H9 (cell line): ENCODE measurements at regions not wholly inside any gene's neighbourhood (a gene's known extent, or its start where the extent isn't known, plus 50 kb on each side); places are given as distances from the start of the nearest gene placed in this dataset.

ENCODE experiments used
- DNase-seq: peaks from one replicate; pipeline ENCODE4 v3.0.0-alpha.2; 2017
- H2AFZ ChIP-seq: one replicate; pipeline ENCODE4 v1.6.1; 2013; ENCODE audit warnings: mild to moderate bottlenecking, low read length, control low read depth, moderate library complexity
- H2AK5ac ChIP-seq: 2 replicates; pipeline ENCODE4 v1.6.1; 2013; ENCODE audit warnings: low read length, control low read depth, mixed read lengths; ENCODE audit not compliant: insufficient read length
- H2BK120ac ChIP-seq: one replicate; pipeline ENCODE4 v1.6.1; 2013; ENCODE audit warnings: low read depth, mild to moderate bottlenecking, low read length, control low read depth, inconsistent platforms; ENCODE audit not compliant: poor library complexity, severe bottlenecking
- H2BK12ac ChIP-seq: 2 replicates; pipeline ENCODE4 v1.6.1; 2013; ENCODE audit warnings: low read length, control low read depth, mixed read lengths, low read depth; ENCODE audit not compliant: insufficient read length
- H2BK15ac ChIP-seq: 2 replicates; pipeline ENCODE4 v1.6.1; 2013; ENCODE audit warnings: low read depth, low read length, control low read depth
- H2BK20ac ChIP-seq: one replicate; pipeline ENCODE4 v1.6.1; 2013; ENCODE audit warnings: low read depth, mild to moderate bottlenecking, low read length, control low read depth, inconsistent platforms; ENCODE audit not compliant: poor library complexity, severe bottlenecking
- H2BK5ac ChIP-seq: 2 replicates; pipeline ENCODE4 v1.6.1; 2013; ENCODE audit warnings: low read length, control low read depth, mixed read lengths; ENCODE audit not compliant: insufficient read length
- H3K14ac ChIP-seq: 2 replicates; pipeline ENCODE4 v1.6.1; 2013; ENCODE audit warnings: low read length, control low read depth; ENCODE audit not compliant: insufficient read depth
- H3K18ac ChIP-seq: 2 replicates; pipeline ENCODE4 v1.6.1; 2013; ENCODE audit warnings: low read depth, mild to moderate bottlenecking, mixed read lengths, low read length, control low read depth; ENCODE audit not compliant: insufficient read length
- H3K23ac ChIP-seq: 2 replicates; pipeline ENCODE4 v1.6.1; 2013; ENCODE audit warnings: low read length, control low read depth, mixed read lengths, low read depth; ENCODE audit not compliant: insufficient read length
- H3K23me2 ChIP-seq: 2 replicates; pipeline ENCODE4 v1.6.1; 2013; ENCODE audit warnings: low read depth, mild to moderate bottlenecking, mixed read lengths, low read length, control low read depth; ENCODE audit not compliant: insufficient read length, poor library complexity, severe bottlenecking
- H3K27ac ChIP-seq: 2 replicates; pipeline ENCODE4 v1.5.1; 2013; ENCODE audit warnings: low read length, control low read depth, mixed read lengths, low read depth; ENCODE audit not compliant: insufficient read length
- H3K27me3 ChIP-seq: 2 replicates; pipeline ENCODE4 v1.6.1; 2013; ENCODE audit warnings: low read length, control low read depth, inconsistent platforms; ENCODE audit not compliant: insufficient read depth
- H3K4ac ChIP-seq: 2 replicates; pipeline ENCODE4 v1.6.1; 2013; ENCODE audit warnings: low read depth, mild to moderate bottlenecking, control low read depth, inconsistent platforms, low read length, moderate library complexity
- H3K4me1 ChIP-seq: 2 replicates; pipeline ENCODE4 v1.6.1; 2013; ENCODE audit warnings: low read length, control low read depth, inconsistent platforms; ENCODE audit not compliant: insufficient read depth
- H3K4me2 ChIP-seq: 2 replicates; pipeline ENCODE4 v1.6.1; 2013; ENCODE audit warnings: low read length, control low read depth, mixed read lengths; ENCODE audit not compliant: insufficient read length, insufficient read depth
- H3K56ac ChIP-seq: 2 replicates; pipeline ENCODE4 v1.6.1; 2013; ENCODE audit warnings: low read depth, mild to moderate bottlenecking, mixed read lengths, low read length, control low read depth; ENCODE audit not compliant: insufficient read length
- H3K79me1 ChIP-seq: 2 replicates; pipeline ENCODE4 v1.6.1; 2013; ENCODE audit warnings: low read depth, mild to moderate bottlenecking, moderate library complexity, low read length, control low read depth, inconsistent platforms; ENCODE audit not compliant: insufficient read depth, poor library complexity, severe bottlenecking
- H3K79me2 ChIP-seq: 2 replicates; pipeline ENCODE4 v1.6.1; 2013; ENCODE audit warnings: low read length, control low read depth, inconsistent platforms; ENCODE audit not compliant: insufficient read depth
- H3K9ac ChIP-seq: 2 replicates; pipeline ENCODE4 v1.6.1; 2013; ENCODE audit warnings: low read length, control low read depth, mixed read lengths; ENCODE audit not compliant: insufficient read length; ENCODE audit errors: extremely low read depth
- H3K9me3 ChIP-seq: one replicate; pipeline ENCODE4 v1.6.1; 2013; ENCODE audit warnings: low read depth, low read length, inconsistent platforms; ENCODE audit not compliant: control insufficient read depth
- H3T11ph ChIP-seq: one replicate; pipeline ENCODE4 v1.6.1; 2013; ENCODE audit warnings: mild to moderate bottlenecking, low read length, control low read depth, inconsistent platforms
- H4K20me1 ChIP-seq: one replicate; pipeline ENCODE4 v1.6.1; 2013; ENCODE audit not compliant: control insufficient read depth, insufficient read length, insufficient read depth
- H4K5ac ChIP-seq: 2 replicates; pipeline ENCODE4 v1.6.1; 2013; ENCODE audit warnings: low read depth, mild to moderate bottlenecking, mixed read lengths, low read length, control low read depth; ENCODE audit not compliant: insufficient read length
- H4K8ac ChIP-seq: replicated peaks from 2 replicates; pipeline ENCODE4 v1.6.1; 2013; ENCODE audit warnings: low read length, control low read depth, mixed read lengths, low read depth; ENCODE audit not compliant: insufficient read length
- H4K91ac ChIP-seq: 2 replicates; pipeline ENCODE4 v1.6.1; 2013; ENCODE audit warnings: low read depth, mild to moderate bottlenecking, moderate library complexity, mixed read lengths, low read length, control low read depth; ENCODE audit not compliant: insufficient read length
- H3K27ac Mint-ChIP-seq, 3 experiments: 2 replicates in 2 of 3; 3 replicates in 1 of 3; pipeline ENCODE4 v1.8.0; 2020 to 2021; ENCODE audit warnings: mixed read lengths in 3 of 3, mild to moderate bottlenecking in 1 of 3, moderate library complexity in 1 of 3
- H3K27me3 Mint-ChIP-seq: 2 replicates; pipeline ENCODE4 v1.8.0; 2021; ENCODE audit warnings: low read depth, mild to moderate bottlenecking, moderate library complexity, mixed read lengths
- H3K36me3 Mint-ChIP-seq, 3 experiments: 2 replicates in 2 of 3; 3 replicates in 1 of 3; pipeline ENCODE4 v1.8.0; 2020 to 2021; ENCODE audit warnings: low read depth in 3 of 3, mixed read lengths in 3 of 3; ENCODE audit not compliant: insufficient read depth in 1 of 3
- H3K4me1 Mint-ChIP-seq, 2 experiments: 2 replicates each; pipeline ENCODE4 v1.8.0; 2020; ENCODE audit warnings: mixed read lengths in 2 of 2
- H3K4me3 Mint-ChIP-seq, 2 experiments: 2 replicates in 1 of 2; 3 replicates in 1 of 2; pipeline ENCODE4 v1.8.0; 2020 to 2021; ENCODE audit warnings: mild to moderate bottlenecking in 2 of 2, mixed read lengths in 2 of 2, moderate library complexity in 1 of 2
- H3K9me3 Mint-ChIP-seq, 2 experiments: 2 replicates in 1 of 2; 3 replicates in 1 of 2; pipeline ENCODE4 v1.8.0; 2020; ENCODE audit warnings: mild to moderate bottlenecking in 2 of 2, mixed read lengths in 2 of 2, moderate library complexity in 1 of 2
- WGBS: extraction: QIAGEN DNeasy Blood & Tissue Kit; methylation state at CpG from one replicate; pipeline ENCODE4 v1.1.7; 2013; ENCODE audit warnings: missing lambda C conversion rate, low lambda C conversion rate, mixed read lengths; ENCODE audit not compliant: insufficient read length; ENCODE audit errors: extremely low coverage; 5-methylcytosine and 5-hydroxymethylcytosine counted together
- TF ChIP-seq, protein P1 (sequence below): fragments of 200-600 bp; sonication (generic); conservative IDR thresholded peaks from 3 replicates; pipeline ENCODE4 v1.8.0; 2021; ENCODE audit warnings: antibody characterized with exemption, mild to moderate bottlenecking

GRCh38 chr17:53321651-53322050 is 501.1 kb upstream of the KIF2B start:
- Histone ChIP-seq H2BK5ac (no peak overlapping the region), H4K91ac (no peak overlapping the region), H2BK20ac (no peak overlapping the region), H3K4me1 (no peaks in the 10 kb centered on the region), H3K27me3 (no peaks in the 10 kb centered on the region), H3T11ph (no peak overlapping the region), H3K27ac (no peak overlapping the region), H2BK120ac (no peak overlapping the region), H2AK5ac (no peak overlapping the region), H3K23me2 (no peaks in the 10 kb centered on the region), H3K14ac (no peak overlapping the region), H2BK15ac (no peak overlapping the region), H3K23ac (no peak overlapping the region), H3K79me2 (no peaks in the 10 kb centered on the region), H3K4ac (no peak overlapping the region), H3K9me3 (no peaks in the 10 kb centered on the region), H2BK12ac (no peak overlapping the region), H3K79me1 (no peaks in the 10 kb centered on the region), H3K18ac (no peak overlapping the region), H4K5ac (no peak overlapping the region), H3K4me2 (no peak overlapping the region), H3K56ac (no peak overlapping the region), H2AFZ (no peak overlapping the region), H4K20me1 (no peaks in the 10 kb centered on the region), H4K8ac (no peak overlapping the region), H3K9ac (no peak overlapping the region)
- no peak overlapping the region for H3K4me3 Mint-ChIP-seq
- no peaks in the 10 kb centered on the region for H3K4me1 Mint-ChIP-seq
- WGBS, result no CpG with 5 or more reads among the region's 2 CpGs
- peaks cover 7 to 8% of the 10 kb centered on the region in 2 experiments for H3K9me3 Mint-ChIP-seq
- H3K36me3 Mint-ChIP-seq, result peaks cover 6 to 8% (median 7%) of the 10 kb centered on the region in 3 experiments; a peak in 6 of 7 replicates
- no peak for DNase-seq
- H3K27ac Mint-ChIP-seq, result no peak overlapping the region
- no peaks in the 10 kb centered on the region for H3K27me3 Mint-ChIP-seq
- TF ChIP-seq, protein P1, sequence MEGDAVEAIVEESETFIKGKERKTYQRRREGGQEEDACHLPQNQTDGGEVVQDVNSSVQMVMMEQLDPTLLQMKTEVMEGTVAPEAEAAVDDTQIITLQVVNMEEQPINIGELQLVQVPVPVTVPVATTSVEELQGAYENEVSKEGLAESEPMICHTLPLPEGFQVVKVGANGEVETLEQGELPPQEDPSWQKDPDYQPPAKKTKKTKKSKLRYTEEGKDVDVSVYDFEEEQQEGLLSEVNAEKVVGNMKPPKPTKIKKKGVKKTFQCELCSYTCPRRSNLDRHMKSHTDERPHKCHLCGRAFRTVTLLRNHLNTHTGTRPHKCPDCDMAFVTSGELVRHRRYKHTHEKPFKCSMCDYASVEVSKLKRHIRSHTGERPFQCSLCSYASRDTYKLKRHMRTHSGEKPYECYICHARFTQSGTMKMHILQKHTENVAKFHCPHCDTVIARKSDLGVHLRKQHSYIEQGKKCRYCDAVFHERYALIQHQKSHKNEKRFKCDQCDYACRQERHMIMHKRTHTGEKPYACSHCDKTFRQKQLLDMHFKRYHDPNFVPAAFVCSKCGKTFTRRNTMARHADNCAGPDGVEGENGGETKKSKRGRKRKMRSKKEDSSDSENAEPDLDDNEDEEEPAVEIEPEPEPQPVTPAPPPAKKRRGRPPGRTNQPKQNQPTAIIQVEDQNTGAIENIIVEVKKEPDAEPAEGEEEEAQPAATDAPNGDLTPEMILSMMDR, result no peak
